NCI-H446 (cell line): ENCODE measurements at regions not wholly inside any gene's neighbourhood (a gene's known extent, or its start where the extent isn't known, plus 50 kb on each side); places are given as distances from the start of the nearest gene placed in this dataset.

ENCODE experiments used
- DNase-seq, 2 experiments: peaks; one replicate each; lab custom pipeline; 2025; lab: John Stamatoyannopoulos, UW

GRCh38 chr1:165025805-165026204 is 330.7 kb downstream of the LMX1A start:
- no peak for DNase-seq

- DNase-seq = no peak
Measured at GRCh38 chr1:165014753-165015152, 341.8 kb downstream of the LMX1A start.

- no peak for DNase-seq
Measured at GRCh38 chr1:165011991-165012531, 344.5 kb downstream of the LMX1A start.

GRCh38 chr1:165011186-165011585 is 345.3 kb downstream of the LMX1A start:
- DNase-seq = no peak

- DNase-seq = no peak
Measured at GRCh38 chr1:165010418-165011070, 346.0 kb downstream of the LMX1A start.

- DNase-seq = no peak
Measured at GRCh38 chr1:165006831-165007230, 349.7 kb downstream of the LMX1A start.

- DNase-seq = no peak
Measured at GRCh38 chr1:164999146-164999545, 357.4 kb downstream of the LMX1A start.

- DNase-seq = no peak
Measured at GRCh38 chr1:164991763-164992314, 364.7 kb downstream of the LMX1A start.

- DNase-seq = no peak
Measured at GRCh38 chr1:164983023-164983650, 373.4 kb downstream of the LMX1A start.

- DNase-seq = no peak
Measured at GRCh38 chr1:164982545-164982944, 374.0 kb downstream of the LMX1A start.

- DNase-seq = no peak
Measured at GRCh38 chr1:164977561-164977960, 379.0 kb downstream of the LMX1A start.

- DNase-seq = peak in 1 of 2 experiments; percentile 39
Measured at GRCh38 chr1:164971921-164972415, 384.5 kb downstream of the LMX1A start.

- no peak for DNase-seq
Measured at GRCh38 chr1:164971391-164971790, 385.1 kb downstream of the LMX1A start.

GRCh38 chr1:164969253-164969652 is 387.3 kb downstream of the LMX1A start:
- DNase-seq = no peak

GRCh38 chr1:164967300-164967699 is 389.2 kb downstream of the LMX1A start:
- no peak for DNase-seq

GRCh38 chr1:164961715-164962114 is 394.8 kb downstream of the LMX1A start:
- DNase-seq = no peak

GRCh38 chr1:164958982-164959768 is 397.3 kb downstream of the LMX1A start:
- DNase-seq = no peak

GRCh38 chr1:164953815-164954214 is 394.8 kb downstream of the PBX1 start:
- no peak for DNase-seq

GRCh38 chr1:164953098-164953497 is 394.1 kb downstream of the PBX1 start:
- peak in 1 of 2 experiments; percentile 19 for DNase-seq

GRCh38 chr1:164951508-164951907 is 392.5 kb downstream of the PBX1 start:
- DNase-seq = no peak

- no peak for DNase-seq
Measured at GRCh38 chr1:164950541-164950986, 391.6 kb downstream of the PBX1 start.
